HEK293 (cell line): ENCODE measurements at regions not wholly inside any gene's neighbourhood (a gene's known extent, or its start where the extent isn't known, plus 50 kb on each side); places are given as distances from the start of the nearest gene placed in this dataset.

ENCODE experiments used
- CTCF ChIA-PET: fragments of 350-600 bp; formaldehyde crosslinking; extraction: SDS; loops from one replicate; lab custom pipeline; 2021; ENCODE audit warnings: antibody characterized with exemption; lab: Yijun Ruan, JAX
- POLR2A ChIA-PET: fragments of 300-600 bp; formaldehyde crosslinking; extraction: SDS; loops from one replicate; lab custom pipeline; 2020; ENCODE audit warnings: antibody characterized with exemption, inconsistent platforms; lab: Yijun Ruan, JAX
- H3K27ac ChIP-seq: fragments of 200-500 bp; sonication (Bioruptor generic); 2 replicates; pipeline ENCODE4 v1.5.1; 2014; ENCODE audit warnings: low read depth, low read length, control low read depth, inconsistent platforms; ENCODE audit errors: extremely low read depth
- H3K36me3 ChIP-seq, 2 experiments: fragments of 200-500 bp in 1 of 2; sonication (Bioruptor generic) in 1 of 2; 1 replicate in 1 of 2; 2 replicates in 1 of 2; pipeline ENCODE4 v1.5.1; 2014 to 2017; ENCODE audit warnings: inconsistent platforms in 2 of 2, low read length in 2 of 2; ENCODE audit not compliant: control insufficient read depth in 2 of 2, insufficient read depth in 1 of 2
- H3K4me1 ChIP-seq: fragments of 200-500 bp; sonication (Bioruptor generic); 2 replicates; pipeline ENCODE4 v1.5.1; 2014; ENCODE audit warnings: mild to moderate bottlenecking, low read length, inconsistent platforms; ENCODE audit not compliant: control insufficient read depth, insufficient read depth
- H3K4me3 ChIP-seq: 2 replicates; pipeline ENCODE4 v1.5.1; 2011; ENCODE audit warnings: low read depth, mild to moderate bottlenecking, control low read depth, low read length, moderate library complexity
- H3K9me3 ChIP-seq: fragments of 200-500 bp; sonication (Bioruptor generic); 2 replicates; pipeline ENCODE4 v1.5.1; 2014; ENCODE audit warnings: low read depth, low read length, inconsistent platforms; ENCODE audit not compliant: control insufficient read depth, insufficient read depth
- AEBP2 ChIP-seq: fragments of 450-650 bp; formaldehyde crosslinking; IDR thresholded peaks from 2 replicates; pipeline ENCODE4 v1.5.1; 2016; ENCODE audit warnings: missing biosample characterization, missing genetic modification characterization, borderline replicate concordance
- GLIS1 ChIP-seq: fragments of 450-650 bp; formaldehyde crosslinking; IDR thresholded peaks from 2 replicates; pipeline ENCODE4 v1.5.1; 2016; ENCODE audit warnings: missing biosample characterization, missing genetic modification characterization
- HOXD13 ChIP-seq: sonication (generic); formaldehyde crosslinking; IDR thresholded peaks from 2 replicates; pipeline ENCODE4 v1.8.0; 2022; ENCODE audit warnings: missing genetic modification reagents, borderline replicate concordance
- SETDB1 ChIP-seq: IDR thresholded peaks from one replicate; pipeline ENCODE4 v1.6.1; 2017; ENCODE audit warnings: mild to moderate bottlenecking, low read length, moderate library complexity, mixed read lengths; ENCODE audit not compliant: insufficient read length
- SP2 ChIP-seq: fragments of 450-650 bp; formaldehyde crosslinking; IDR thresholded peaks from 2 replicates; pipeline ENCODE4 v1.5.1; 2016; ENCODE audit warnings: missing biosample characterization, missing genetic modification characterization
- SP3 ChIP-seq: fragments of 450-650 bp; formaldehyde crosslinking; IDR thresholded peaks from 2 replicates; pipeline ENCODE4 v1.5.1; 2016; ENCODE audit warnings: missing biosample characterization, missing genetic modification characterization
- ZBTB26 ChIP-seq: fragments of 450-650 bp; formaldehyde crosslinking; optimal IDR thresholded peaks from 2 replicates; pipeline ENCODE3; 2016; ENCODE audit warnings: missing biosample characterization, mild to moderate bottlenecking, missing genetic modification characterization
- ZFHX2 ChIP-seq: fragments of 450-650 bp; formaldehyde crosslinking; conservative IDR thresholded peaks from 2 replicates; pipeline ENCODE4 v1.5.1; 2016; ENCODE audit warnings: missing biosample characterization, missing genetic modification characterization
- ZNF138 ChIP-seq: fragments of 450-650 bp; formaldehyde crosslinking; IDR thresholded peaks from 2 replicates; pipeline ENCODE4 v1.5.1; 2016; ENCODE audit warnings: missing biosample characterization, missing genetic modification characterization, borderline replicate concordance
- ZNF169 ChIP-seq: fragments of 450-650 bp; formaldehyde crosslinking; IDR thresholded peaks from 2 replicates; pipeline ENCODE4 v1.5.1; 2016; ENCODE audit warnings: missing biosample characterization, missing genetic modification characterization
- ZNF239 ChIP-seq: fragments of 450-650 bp; formaldehyde crosslinking; IDR thresholded peaks from 2 replicates; pipeline ENCODE4 v1.5.1; 2016; ENCODE audit warnings: missing biosample characterization, missing genetic modification characterization
- ZNF341 ChIP-seq: fragments of 450-650 bp; formaldehyde crosslinking; IDR thresholded peaks from 2 replicates; pipeline ENCODE4; 2016; ENCODE audit warnings: low read depth, missing biosample characterization, missing genetic modification characterization
- ZNF362 ChIP-seq: fragments of 450-650 bp; formaldehyde crosslinking; IDR thresholded peaks from 2 replicates; pipeline ENCODE4 v1.5.1; 2016; ENCODE audit warnings: missing biosample characterization, missing genetic modification characterization
- ZNF521 ChIP-seq: fragments of 450-650 bp; formaldehyde crosslinking; IDR thresholded peaks from 2 replicates; pipeline ENCODE4 v1.5.1; 2017; ENCODE audit warnings: missing biosample characterization, mild to moderate bottlenecking, missing genetic modification characterization
- ZNF549 ChIP-seq: fragments of 450-650 bp; IDR thresholded peaks from 2 replicates; pipeline ENCODE4 v1.5.1; 2018; ENCODE audit warnings: missing biosample characterization, missing genetic modification characterization, mild to moderate bottlenecking, inconsistent platforms, moderate library complexity
- ZNF580 ChIP-seq: fragments of 450-650 bp; formaldehyde crosslinking; IDR thresholded peaks from 2 replicates; pipeline ENCODE4 v1.5.1; 2016; ENCODE audit warnings: missing biosample characterization, missing genetic modification characterization
- ZNF654 ChIP-seq: fragments of 450-650 bp; formaldehyde crosslinking; IDR thresholded peaks from 2 replicates; pipeline ENCODE4 v1.5.1; 2016; ENCODE audit warnings: low read depth, missing biosample characterization, missing genetic modification characterization
- ZNF768 ChIP-seq: fragments of 450-650 bp; formaldehyde crosslinking; IDR thresholded peaks from 2 replicates; pipeline ENCODE4 v1.5.1; 2018; ENCODE audit warnings: missing biosample characterization, mild to moderate bottlenecking, missing genetic modification characterization
- ZNF792 ChIP-seq: fragments of 450-650 bp; formaldehyde crosslinking; IDR thresholded peaks from 2 replicates; pipeline ENCODE4 v1.5.1; 2016; ENCODE audit warnings: missing biosample characterization, missing genetic modification characterization
- ZNF830 ChIP-seq: fragments of 450-650 bp; IDR thresholded peaks from 2 replicates; pipeline ENCODE4 v1.5.0; 2018; ENCODE audit warnings: missing biosample characterization, missing genetic modification characterization, low read depth, mild to moderate bottlenecking, moderate library complexity

- H3K27ac ChIP-seq: no peak overlapping the region
- H3K9me3 ChIP-seq: no peaks in the 10 kb centered on the region
- ChIA-PET CTCF (no interaction called here), POLR2A (no interaction called here)
- TF ChIP-seq ZNF830 (tag by site-specific recombination) (no peak), SP2 (tag by site-specific recombination) (no peak), ZNF521 (tag by site-specific recombination) (no peak), ZNF654 (no peak), ZNF768 (tag by site-specific recombination) (no peak), SETDB1 (no peak), ZNF580 (no peak), ZNF362 (tag by site-specific recombination) (no peak), ZNF239 (no peak)
- H3K4me1 ChIP-seq: no peaks in the 10 kb centered on the region
- no peak overlapping the region for H3K4me3 ChIP-seq
- H3K36me3 ChIP-seq: no peaks in the 10 kb centered on the region
Measured at GRCh38 chr3:104735691-104736090, 631.0 kb upstream of the ALCAM start.

- Histone ChIP-seq H3K27ac (no peak overlapping the region), H3K9me3 (no peaks in the 10 kb centered on the region), H3K4me3 (no peak overlapping the region), H3K4me1 (no peaks in the 10 kb centered on the region), H3K36me3 (no peaks in the 10 kb centered on the region)
- POLR2A ChIA-PET: no interaction called here
- CTCF ChIA-PET: no interaction called here
- TF ChIP-seq ZNF549 (tag by site-specific recombination) (no peak), GLIS1 (tag by site-specific recombination) (no peak), ZNF169 (tag by site-specific recombination) (no peak), AEBP2 (tag by site-specific recombination) (no peak), ZNF521 (tag by site-specific recombination) (no peak), HOXD13 (CRISPR knock-in tag) (no peak), ZNF341 (no peak), SP3 (tag by site-specific recombination) (no peak), ZBTB26 (tag by site-specific recombination) (no peak), ZNF792 (tag by site-specific recombination) (no peak), ZNF138 (tag by site-specific recombination) (no peak)
- TF ChIP-seq, all 188 proteins: peak for 0
Measured at GRCh38 chr3:104738271-104738670, 628.4 kb upstream of the ALCAM start.

GRCh38 chr3:104740874-104741379, 625.8 kb upstream of the ALCAM start:
- H3K27ac ChIP-seq: no peak overlapping the region
- CTCF ChIA-PET: interaction anchor here (0.5 kb wide), 1 partner anchor 615 kb away, joined by 3 read pairs; no protein-coding TSS in a partner anchor
- TF ChIP-seq ZFHX2 (tag by site-specific recombination): no peak
- no peak for TF ChIP-seq ZNF768 (tag by site-specific recombination)
- TF ChIP-seq, all 188 proteins: peak for 0
- no peaks in the 10 kb centered on the region for H3K9me3 ChIP-seq
- no peak overlapping the region for H3K4me3 ChIP-seq
- POLR2A ChIA-PET: interaction anchor here (0.7 kb wide), 1 partner anchor 137 kb away, joined by 3 read pairs; no protein-coding TSS in a partner anchor
- no peaks in the 10 kb centered on the region for H3K36me3 ChIP-seq
- no peaks in the 10 kb centered on the region for H3K4me1 ChIP-seq
